Cerebellar cortex (tissue), 1 donor: ENCODE measurements at regions not wholly inside any gene's neighbourhood (a gene's known extent, or its start where the extent isn't known, plus 50 kb on each side); places are given as distances from the start of the nearest gene placed in this dataset.
A peak's percentile ranks its signal among the peaks of the same experiment; 100 is the strongest.

Experiments used
- DNase-seq: peaks from one replicate; pipeline ENCODE4 v3.0.0-alpha.2; 2015; ENCODE audit warnings: low spot score

- no peak for DNase-seq
These were observed 327.0 kb upstream of the PLET1 start for GRCh38 chr11:112587664-112588063.

GRCh38 chr11:112588252-112588694 is 327.6 kb upstream of the PLET1 start:
- peak; percentile 87 for DNase-seq

GRCh38 chr11:112589155-112589554 is 328.5 kb upstream of the PLET1 start:
- DNase-seq, result no peak

- no peak for DNase-seq
These were observed 330.1 kb upstream of the PLET1 start for GRCh38 chr11:112590764-112591163.

- DNase-seq, result no peak
These were observed 332.8 kb upstream of the PLET1 start for GRCh38 chr11:112593440-112593839.

- DNase-seq, result no peak
These were observed 335.7 kb upstream of the PLET1 start for GRCh38 chr11:112596324-112596723.

- no peak for DNase-seq
These were observed 336.7 kb upstream of the PLET1 start for GRCh38 chr11:112597286-112597790.

GRCh38 chr11:112599265-112599664 is 338.6 kb upstream of the PLET1 start:
- DNase-seq, result no peak

GRCh38 chr11:112599856-112600533 is 339.3 kb upstream of the PLET1 start:
- no peak for DNase-seq

GRCh38 chr11:112605093-112605666 is 344.5 kb upstream of the PLET1 start:
- no peak for DNase-seq

- DNase-seq, result no peak
These were observed 346.0 kb upstream of the PLET1 start for GRCh38 chr11:112606656-112607055.

GRCh38 chr11:112608509-112608908 is 347.8 kb upstream of the PLET1 start:
- no peak for DNase-seq

- no peak for DNase-seq
These were observed 349.8 kb upstream of the PLET1 start for GRCh38 chr11:112610494-112610893.

GRCh38 chr11:112610996-112611750 is 350.0 kb upstream of the NCAM1 start:
- DNase-seq, result peak; percentile 51

- DNase-seq, result no peak
These were observed 349.4 kb upstream of the NCAM1 start for GRCh38 chr11:112611771-112612170.

- peak; percentile 10 for DNase-seq
These were observed 348.9 kb upstream of the NCAM1 start for GRCh38 chr11:112612250-112612849.

GRCh38 chr11:112613051-112613972 is 347.9 kb upstream of the NCAM1 start:
- no peak for DNase-seq

- no peak for DNase-seq
These were observed 346.6 kb upstream of the NCAM1 start for GRCh38 chr11:112614605-112615004.

GRCh38 chr11:112615238-112615637 is 346.0 kb upstream of the NCAM1 start:
- no peak for DNase-seq

- no peak for DNase-seq
These were observed 345.3 kb upstream of the NCAM1 start for GRCh38 chr11:112615891-112616290.

- DNase-seq, result no peak
These were observed 344.7 kb upstream of the NCAM1 start for GRCh38 chr11:112616327-112617097.
